Astrocyte of the spinal cord (primary cell): ENCODE measurements at regions not wholly inside any gene's neighbourhood (a gene's known extent, or its start where the extent isn't known, plus 50 kb on each side); places are given as distances from the start of the nearest gene placed in this dataset.
A peak's percentile ranks its signal among the peaks of the same experiment; 100 is the strongest.

Source experiments
- DNase-seq: peaks from one replicate; pipeline ENCODE4 v3.0.0; 2011; ENCODE audit warnings: low read depth, low spot score
- H3K4me3 ChIP-seq: 2 replicates; pipeline ENCODE4 v1.5.1; 2011; ENCODE audit warnings: low read depth, mild to moderate bottlenecking, low read length, moderate library complexity
- in situ Hi-C: cut with HindIII; loops from 2 replicates; pipeline ENCODE4 v1.10.0; 2017; ENCODE audit warnings: low sequenced_read_pairs
- TF ChIP-seq, protein P1 (sequence below): IDR thresholded peaks from 2 replicates; pipeline ENCODE4 v1.5.1; 2012; ENCODE audit warnings: low read depth, mild to moderate bottlenecking, low read length, inconsistent platforms

DNA sequence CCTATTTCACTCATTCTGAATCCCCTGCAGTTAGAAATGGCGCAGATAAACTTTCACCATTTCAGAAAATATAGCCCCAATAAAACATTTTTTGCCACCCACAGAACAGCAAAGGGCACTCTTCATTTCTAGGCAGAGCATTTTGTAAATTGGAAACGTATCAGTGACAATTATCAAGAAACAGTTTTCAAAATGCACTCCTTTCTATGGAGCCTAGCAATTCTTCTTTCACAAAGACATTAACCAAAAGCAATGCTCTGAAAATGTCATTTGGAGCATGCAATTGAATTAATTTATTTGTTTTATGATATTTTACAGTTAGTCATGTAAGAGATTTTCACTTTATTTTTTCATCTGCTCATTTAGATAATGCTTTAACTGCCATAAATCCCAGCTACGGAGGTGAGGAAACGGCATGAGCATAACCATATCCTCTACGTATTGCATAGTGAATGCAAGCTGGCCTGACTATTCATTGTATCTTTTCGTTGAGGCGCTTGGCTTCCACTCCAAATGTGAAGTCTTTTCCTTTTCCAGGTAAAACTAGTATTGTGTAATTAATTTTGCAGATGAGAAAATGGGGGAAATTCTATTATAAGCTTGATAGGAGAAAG, 813.4 kb downstream of the C6orf118 start:
- TF ChIP-seq, protein P1, sequence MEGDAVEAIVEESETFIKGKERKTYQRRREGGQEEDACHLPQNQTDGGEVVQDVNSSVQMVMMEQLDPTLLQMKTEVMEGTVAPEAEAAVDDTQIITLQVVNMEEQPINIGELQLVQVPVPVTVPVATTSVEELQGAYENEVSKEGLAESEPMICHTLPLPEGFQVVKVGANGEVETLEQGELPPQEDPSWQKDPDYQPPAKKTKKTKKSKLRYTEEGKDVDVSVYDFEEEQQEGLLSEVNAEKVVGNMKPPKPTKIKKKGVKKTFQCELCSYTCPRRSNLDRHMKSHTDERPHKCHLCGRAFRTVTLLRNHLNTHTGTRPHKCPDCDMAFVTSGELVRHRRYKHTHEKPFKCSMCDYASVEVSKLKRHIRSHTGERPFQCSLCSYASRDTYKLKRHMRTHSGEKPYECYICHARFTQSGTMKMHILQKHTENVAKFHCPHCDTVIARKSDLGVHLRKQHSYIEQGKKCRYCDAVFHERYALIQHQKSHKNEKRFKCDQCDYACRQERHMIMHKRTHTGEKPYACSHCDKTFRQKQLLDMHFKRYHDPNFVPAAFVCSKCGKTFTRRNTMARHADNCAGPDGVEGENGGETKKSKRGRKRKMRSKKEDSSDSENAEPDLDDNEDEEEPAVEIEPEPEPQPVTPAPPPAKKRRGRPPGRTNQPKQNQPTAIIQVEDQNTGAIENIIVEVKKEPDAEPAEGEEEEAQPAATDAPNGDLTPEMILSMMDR, result no peak
- no peak for DNase-seq
- in situ Hi-C loops, result no loop called here
- no peak overlapping the region for H3K4me3 ChIP-seq

DNA sequence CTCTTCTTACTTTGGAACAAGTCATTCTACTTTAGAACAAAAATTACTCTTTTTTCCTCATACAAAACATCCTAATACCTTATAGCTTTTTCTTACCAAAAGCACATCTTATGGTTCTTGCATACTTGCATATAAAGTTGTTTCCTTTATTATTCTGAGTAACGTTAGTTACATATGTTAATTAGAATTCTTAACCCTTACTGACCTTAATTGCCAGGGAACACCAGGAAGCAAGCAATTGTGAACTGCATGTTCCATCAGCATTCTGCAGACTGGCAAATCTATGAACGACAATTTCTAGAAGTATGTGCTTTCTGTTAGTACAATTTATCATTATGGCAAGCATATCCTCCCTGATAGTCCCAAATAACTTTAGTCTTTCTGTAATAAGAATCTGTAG, 831.0 kb downstream of the C6orf118 start:
- in situ Hi-C loops, result no loop called here
- TF ChIP-seq, protein P1, result no peak
- no peak overlapping the region for H3K4me3 ChIP-seq
- no peak for DNase-seq

DNA sequence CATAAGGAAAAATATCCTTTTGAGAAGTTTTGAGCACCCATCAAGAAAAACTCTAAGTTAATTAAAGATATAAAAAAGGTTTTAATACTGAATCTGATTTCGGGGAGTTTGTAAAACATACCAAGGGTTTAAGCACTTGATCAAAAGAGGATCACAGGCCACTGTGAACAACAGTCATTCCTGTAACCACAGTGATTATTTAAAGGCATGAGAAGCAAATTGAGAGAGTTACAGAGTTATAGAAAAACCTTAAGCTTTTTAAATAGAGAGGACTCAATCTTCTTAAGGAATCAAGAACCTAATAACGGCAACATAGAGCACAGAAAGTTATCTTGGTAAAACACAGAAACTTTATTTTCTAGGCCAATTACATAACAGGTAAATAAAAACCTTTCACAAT, 831.6 kb downstream of the C6orf118 start:
- H3K4me3 ChIP-seq, result no peak overlapping the region
- in situ Hi-C loops, result no loop called here
- TF ChIP-seq, protein P1, result no peak

DNA sequence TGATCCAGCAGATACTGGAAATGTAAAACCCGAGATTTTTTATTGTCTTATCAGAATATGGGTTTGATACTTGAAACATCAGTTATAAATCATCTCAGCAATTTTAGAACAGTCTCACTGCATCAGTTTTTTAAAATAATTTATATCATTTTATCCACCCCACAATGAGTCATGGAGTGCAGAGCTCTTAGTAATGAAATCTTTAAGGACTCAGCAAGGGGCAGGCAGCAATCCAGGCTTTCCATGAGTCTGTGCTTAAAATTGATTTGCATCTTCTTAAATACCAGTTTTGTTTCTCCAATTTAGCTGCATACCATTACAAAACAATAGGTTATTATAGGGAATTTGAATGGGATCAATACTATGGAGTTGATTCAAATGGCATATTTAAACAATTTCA, 832.3 kb downstream of the C6orf118 start:
- peak; percentile 37 for DNase-seq
- in situ Hi-C loops, result no loop called here
- TF ChIP-seq, protein P1, result no peak
- no peak overlapping the region for H3K4me3 ChIP-seq

More for the DNA sequence above, 831.6 kb downstream of the C6orf118 start:
- DNase-seq, result no peak

DNA sequence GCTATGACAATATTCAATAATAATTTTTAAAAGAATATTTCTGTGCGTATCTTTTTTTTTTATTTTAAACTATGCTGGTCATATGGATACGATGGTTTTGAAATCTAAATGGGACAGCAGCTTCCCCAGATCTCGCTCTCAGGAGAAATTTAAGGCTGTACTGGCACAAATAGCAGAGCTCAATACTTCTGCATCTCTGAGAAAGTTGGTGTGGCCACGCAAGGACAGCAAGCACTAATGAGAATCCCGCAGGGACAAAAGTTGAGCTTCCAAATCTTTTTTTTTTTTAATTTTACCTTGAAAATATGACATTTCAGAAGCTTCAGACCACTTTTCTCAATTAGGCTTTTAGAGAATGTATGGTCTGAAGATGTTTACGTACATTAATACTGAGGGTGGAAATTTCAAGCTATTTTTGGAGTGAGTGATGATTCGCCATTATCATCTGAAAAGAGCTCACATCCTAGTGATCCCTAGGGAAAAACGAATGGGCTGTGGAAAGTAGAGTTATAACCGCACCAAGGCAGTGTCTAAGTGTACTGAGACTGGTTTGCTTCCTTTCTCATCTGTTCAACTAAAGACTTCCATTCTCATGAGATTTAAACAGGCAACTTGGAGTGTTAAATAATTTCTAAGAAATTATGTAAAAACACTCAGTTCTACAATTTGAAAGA, 840.0 kb downstream of the C6orf118 start:
- TF ChIP-seq, protein P1, result no peak
- DNase-seq, result no peak
- no peak overlapping the region for H3K4me3 ChIP-seq
- in situ Hi-C loops, result no loop called here

DNA sequence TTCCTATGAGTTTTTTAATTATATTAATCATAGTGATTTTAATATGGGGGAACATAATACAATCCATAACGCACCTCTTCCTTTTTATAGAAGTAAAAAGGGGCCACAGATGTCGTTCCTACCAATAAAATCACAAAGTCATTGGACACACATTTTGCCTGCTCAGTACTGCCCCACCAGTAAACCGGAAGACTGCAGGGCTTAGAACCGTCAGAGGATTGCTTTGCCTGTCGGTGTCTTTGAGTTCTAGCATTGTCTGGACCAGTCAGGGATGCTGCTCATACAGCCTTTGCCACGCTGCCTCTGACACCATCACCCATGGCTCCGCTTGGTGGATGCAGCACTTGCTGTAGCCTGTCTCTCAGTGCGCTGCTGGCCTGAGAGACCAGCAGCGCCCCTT, 853.6 kb downstream of the C6orf118 start:
- no peak overlapping the region for H3K4me3 ChIP-seq
- TF ChIP-seq, protein P1, result no peak
- DNase-seq, result no peak
- in situ Hi-C loops, result no loop called here
